Stimulated activated naive CD4-positive, alpha-beta T cell treated with Interleukin-2 at 50 U/mL for 16 hours (primary cell): ENCODE measurements at regions not wholly inside any gene's neighbourhood (a gene's known extent, or its start where the extent isn't known, plus 50 kb on each side); places are given as distances from the start of the nearest gene placed in this dataset.
"Not testable (repeated sequence)": the region's sequence is repeated elsewhere in the genome, so short reads cannot be mapped to it uniquely, and the experiment has no call there.

Experiments used
- DNase-seq: peaks from one replicate; lab custom pipeline; 2025; lab: John Stamatoyannopoulos, UW

GRCh38 chr4:179698321-179698720, 2256.1 kb upstream of the AGA start:
- no peak for DNase-seq

DNA sequence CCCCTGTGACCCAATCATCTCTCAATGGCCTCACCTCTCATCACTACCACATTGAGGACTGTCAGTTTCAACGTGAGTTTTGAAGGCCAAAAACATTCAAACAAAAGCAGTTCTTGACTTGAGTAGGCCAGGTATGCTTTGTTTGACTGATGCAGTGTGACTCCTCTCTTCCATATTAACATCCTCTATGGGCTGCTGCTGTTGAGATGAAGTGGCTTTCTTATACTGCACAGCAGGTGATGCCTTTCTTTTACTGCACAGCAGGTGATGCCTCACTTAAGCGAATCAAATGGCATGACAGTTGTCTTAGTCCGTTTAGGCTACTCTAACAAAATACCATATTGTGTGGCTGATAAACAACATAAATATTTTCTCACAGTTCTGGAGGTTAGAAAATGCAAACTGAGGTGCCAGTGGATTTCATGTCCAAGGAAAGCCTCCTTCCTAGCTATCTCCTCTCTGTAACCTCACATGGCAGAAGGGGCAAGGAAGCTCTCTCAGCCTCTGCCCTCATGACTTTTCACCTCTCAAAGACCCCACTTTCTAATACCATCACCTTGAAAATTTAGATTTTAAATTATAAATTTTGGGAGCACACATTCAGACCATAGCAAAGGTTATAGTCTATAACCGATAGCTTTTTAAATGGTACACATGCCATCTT, 2267.9 kb upstream of the AGA start:
- no peak for DNase-seq

- no peak for DNase-seq
These were observed 2277.7 kb upstream of the AGA start for GRCh38 chr4:179719766-179720450.

DNA sequence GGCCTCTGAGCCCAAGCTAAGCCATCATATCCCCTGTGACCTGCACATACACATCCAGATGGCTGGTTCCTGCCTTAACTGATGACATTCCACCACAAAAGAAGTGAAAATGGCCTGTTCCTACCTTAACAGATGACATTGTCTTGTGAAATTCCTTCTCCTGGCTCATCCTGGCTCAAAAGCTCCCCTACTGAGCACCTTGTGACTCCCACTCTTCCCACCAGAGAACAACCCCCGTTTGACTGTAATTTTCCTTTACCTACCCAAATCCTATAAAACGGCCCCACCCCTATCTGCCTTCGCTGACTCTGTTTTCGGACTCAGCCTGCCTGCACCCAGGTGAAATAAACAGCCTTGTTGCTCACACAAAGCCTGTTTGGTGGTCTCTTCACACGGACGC, 2284.3 kb upstream of the AGA start:
- DNase-seq, result not testable (repeated sequence)

GRCh38 chr4:179728305-179728704, 2286.1 kb upstream of the AGA start:
- DNase-seq, result no peak

DNA sequence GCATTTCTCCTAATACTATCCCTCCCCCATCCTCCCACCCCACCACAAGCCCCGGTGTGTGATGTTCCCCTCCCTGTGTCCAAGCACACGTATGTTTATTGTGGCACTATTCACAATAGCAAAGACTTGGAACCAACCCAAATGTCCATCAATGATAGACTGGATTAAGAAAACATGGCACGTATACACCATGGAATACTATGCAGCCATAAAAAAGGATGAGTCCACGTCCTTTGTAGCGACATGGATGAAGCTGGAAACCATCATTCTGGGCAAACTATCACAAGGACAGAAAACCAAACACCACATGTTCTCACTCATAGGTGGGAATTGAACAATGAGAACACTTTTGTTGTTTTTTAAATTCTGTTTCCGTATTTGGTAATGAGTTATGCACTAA, 2294.6 kb upstream of the AGA start:
- DNase-seq, result not testable (repeated sequence)

DNA sequence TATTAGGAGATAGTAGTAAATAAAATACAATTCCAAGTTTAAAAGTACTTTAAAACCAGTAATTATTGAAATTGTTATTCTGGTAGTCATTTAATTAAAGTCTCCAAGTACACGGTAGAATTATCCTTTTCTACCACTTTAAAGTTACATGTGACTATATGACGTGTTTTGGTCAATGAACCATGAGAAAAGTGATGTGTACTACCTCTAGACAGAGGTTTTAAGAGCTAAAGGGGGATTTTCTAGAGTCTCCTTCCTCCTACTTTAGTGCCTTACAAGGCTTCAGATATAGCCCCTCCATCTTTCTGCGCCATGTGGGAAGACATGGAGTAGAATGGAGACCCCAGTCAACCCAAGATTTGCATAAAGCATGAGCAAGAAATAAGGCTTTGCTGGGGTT, 2296.6 kb upstream of the AGA start:
- DNase-seq, result no peak

GRCh38 chr4:179747218-179747910, 2305.1 kb upstream of the AGA start:
- DNase-seq, result no peak

GRCh38 chr4:179748837-179749236, 2306.6 kb upstream of the AGA start:
- no peak for DNase-seq

- DNase-seq, result no peak
These were observed 2308.1 kb upstream of the AGA start for GRCh38 chr4:179750374-179750773.

DNA sequence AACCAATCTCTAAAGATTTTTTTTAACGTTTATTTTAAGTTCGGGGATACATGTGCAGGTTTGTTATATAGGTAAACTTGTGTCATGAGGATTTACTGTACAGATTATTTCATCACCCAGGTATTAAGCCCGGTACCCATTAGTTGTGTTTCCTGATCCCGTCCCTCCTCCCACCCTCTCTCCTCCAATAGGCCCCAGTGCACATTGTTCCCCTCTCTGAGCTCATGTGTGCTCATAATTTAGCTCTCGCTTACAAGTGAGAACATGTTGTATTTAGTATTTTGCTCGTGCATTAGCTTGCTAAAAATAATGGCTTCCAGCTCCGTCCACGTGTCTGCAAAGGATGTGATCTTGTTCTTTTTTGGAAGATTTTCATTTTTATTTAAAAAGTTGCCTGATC, 2309.4 kb upstream of the AGA start:
- DNase-seq, result no peak

- DNase-seq, result no peak
These were observed 2313.1 kb upstream of the AGA start for GRCh38 chr4:179755322-179755721.

DNA sequence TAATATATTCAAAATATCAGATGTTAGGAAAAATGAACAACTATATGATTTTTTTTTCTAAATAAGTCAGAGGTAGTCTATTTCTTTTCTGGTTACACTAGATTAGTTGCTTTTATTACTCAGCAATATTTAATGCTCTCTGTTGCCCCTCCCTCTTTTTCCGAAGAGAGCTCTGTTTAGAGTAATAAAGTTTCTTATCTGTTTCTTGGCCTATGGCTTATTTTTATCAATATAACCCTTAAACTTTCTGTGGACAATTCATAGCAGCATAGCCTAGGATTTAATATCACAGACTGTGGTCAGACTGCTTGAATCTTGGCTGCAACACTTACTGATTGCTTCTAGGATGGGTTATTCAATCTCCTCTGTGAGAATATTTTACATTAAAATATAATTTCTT, 2315.4 kb upstream of the AGA start:
- DNase-seq, result no peak

GRCh38 chr4:179762840-179763239, 2320.6 kb upstream of the AGA start:
- no peak for DNase-seq

- DNase-seq, result no peak
These were observed 2324.7 kb upstream of the AGA start for GRCh38 chr4:179766938-179767337.

GRCh38 chr4:179768996-179769395, 2326.8 kb upstream of the AGA start:
- no peak for DNase-seq

DNA sequence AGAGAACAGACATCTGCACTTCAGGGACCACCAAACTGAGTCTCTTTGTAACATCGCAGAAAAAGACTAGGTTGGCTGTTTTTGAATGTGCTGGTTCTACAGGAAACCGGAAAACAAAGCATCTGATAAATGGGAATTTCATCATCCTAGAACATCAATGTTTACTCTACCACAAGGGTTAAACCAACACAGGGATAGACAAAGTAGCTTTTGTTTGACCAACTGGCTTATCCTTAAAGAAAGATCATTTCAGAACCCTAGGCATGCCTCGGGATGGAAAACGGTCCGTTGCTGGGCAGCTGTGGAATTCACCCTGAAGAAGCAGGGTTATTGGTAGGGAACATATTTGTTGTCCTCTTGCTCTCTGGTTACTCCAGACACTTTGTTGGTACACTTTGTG, 2355.5 kb upstream of the AGA start:
- DNase-seq, result no peak

GRCh38 chr4:179803857-179804256, 2361.6 kb upstream of the AGA start:
- DNase-seq, result no peak

GRCh38 chr4:179804440-179804839, 2362.2 kb upstream of the AGA start:
- no peak for DNase-seq

DNA sequence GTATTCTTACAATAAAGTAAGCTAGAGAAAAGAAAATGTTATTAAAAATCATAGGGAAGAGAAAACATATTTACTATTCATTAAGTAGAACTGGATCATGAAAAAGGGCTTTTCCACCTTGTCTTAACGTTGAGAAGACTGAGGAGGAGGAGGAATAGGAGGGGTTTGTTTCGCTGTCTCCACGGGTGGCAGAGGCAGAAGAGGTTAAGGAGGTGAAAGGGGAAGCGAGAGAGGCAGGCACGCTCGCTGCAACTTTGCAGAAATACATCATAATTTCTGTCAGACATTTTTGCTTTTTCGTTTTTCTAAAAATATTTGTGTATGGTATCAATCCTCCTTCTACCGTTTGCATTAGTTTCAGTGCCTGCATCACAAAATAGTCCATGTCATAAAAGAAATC, 2375.1 kb upstream of the AGA start:
- DNase-seq, result no peak

GRCh38 chr4:179823342-179823741, 2381.1 kb upstream of the AGA start:
- DNase-seq, result no peak

DNA sequence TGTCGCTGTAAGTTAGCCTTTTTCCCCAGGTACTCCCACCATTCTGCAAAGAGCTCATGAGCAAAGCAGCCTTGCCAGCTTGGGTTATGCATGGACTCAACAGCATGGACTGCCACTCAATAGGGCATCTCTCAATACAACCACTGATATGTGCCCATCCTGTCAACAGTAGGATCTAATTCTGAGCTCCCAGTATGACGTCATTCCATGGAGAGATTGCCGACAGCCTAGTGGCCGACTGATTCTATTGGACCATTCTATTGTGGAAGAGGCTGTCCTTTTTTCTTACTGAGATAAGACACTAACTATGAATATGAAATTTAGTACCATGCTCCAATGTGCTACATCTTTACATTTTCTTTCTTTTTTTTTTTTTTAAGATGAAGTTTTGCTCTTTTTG, 2389.0 kb upstream of the AGA start:
- no peak for DNase-seq
